Right atrium auricular region (tissue), 2 donors: ENCODE measurements at regions not wholly inside any gene's neighbourhood (a gene's known extent, or its start where the extent isn't known, plus 50 kb on each side); places are given as distances from the start of the nearest gene placed in this dataset.

Experiments used
- DNase-seq: peaks from one replicate; pipeline ENCODE4 v3.0.0-alpha.2; 2019; ENCODE audit warnings: low spot score
- H3K27ac ChIP-seq, 2 donors: fragments of 200-600 bp; sonication (generic); 1 replicate in 1 of 2; 2 replicates in 1 of 2; pipeline ENCODE4 v1.5.1; 2016 to 2019
- H3K27me3 ChIP-seq, 2 donors: fragments of 200-600 bp; sonication (generic); one replicate each; pipeline versions ENCODE4 v1.5.1 to v1.6.0; 2017 to 2019
- H3K36me3 ChIP-seq: fragments of 200-600 bp; sonication (generic); one replicate; pipeline ENCODE4 v1.5.1; 2016
- H3K4me1 ChIP-seq, 2 donors: fragments of 200-600 bp; sonication (generic); one replicate each; pipeline versions ENCODE4 v1.5.1 to v1.6.0; 2017 to 2019
- H3K4me3 ChIP-seq, 2 donors: fragments of 200-600 bp; sonication (generic); 1 replicate in 1 of 2; 2 replicates in 1 of 2; pipeline ENCODE4 v1.5.1; 2017 to 2019; ENCODE audit warnings: mild to moderate bottlenecking in 1 of 2, moderate library complexity in 1 of 2
- H3K9me3 ChIP-seq, 2 donors: fragments of 200-600 bp; sonication (generic); one replicate each; pipeline ENCODE4 v1.5.1; 2019
- CTCF ChIP-seq, 2 donors: fragments of 200-600 bp; sonication (generic); IDR thresholded peaks; one replicate each; pipeline ENCODE4 v1.5.1; 2019; ENCODE audit warnings: antibody characterized with exemption in 2 of 2

- Histone ChIP-seq H3K36me3 (no peaks in the 10 kb centered on the region), H3K27me3 (no peaks in the 10 kb centered on the region), H3K4me3 (no peak overlapping the region), H3K27ac (no peak overlapping the region), H3K4me1 (peaks cover 0 to 31% of the 10 kb centered on the region in 2 donors), H3K9me3 (no peaks in the 10 kb centered on the region)
- no peak for TF ChIP-seq CTCF (IDR thresholded peaks at IDR 0.05)
- no peak for DNase-seq
Measured at GRCh38 chr15:39458131-39458530, 122.7 kb upstream of the THBS1 start.

GRCh38 chr15:39459548-39459947 lies 121.3 kb upstream of the THBS1 start:
- Histone ChIP-seq H3K27me3 (no peaks in the 10 kb centered on the region), H3K27ac (no peak overlapping the region), H3K4me3 (no peak overlapping the region), H3K36me3 (no peaks in the 10 kb centered on the region), H3K9me3 (no peaks in the 10 kb centered on the region), H3K4me1 (peaks cover 0 to 21% of the 10 kb centered on the region in 2 donors)
- no peak for DNase-seq
- TF ChIP-seq CTCF (IDR thresholded peaks at IDR 0.05), result no peak

- Histone ChIP-seq H3K9me3 (no peaks in the 10 kb centered on the region), H3K27ac (no peak overlapping the region), H3K4me3 (no peak overlapping the region), H3K36me3 (no peaks in the 10 kb centered on the region), H3K4me1 (peaks cover 0 to 14% of the 10 kb centered on the region in 2 donors), H3K27me3 (no peaks in the 10 kb centered on the region)
- TF ChIP-seq CTCF (IDR thresholded peaks at IDR 0.05), result no peak
- no peak for DNase-seq
Measured at GRCh38 chr15:39460748-39461147, 120.1 kb upstream of the THBS1 start.

GRCh38 chr15:39461536-39462130 lies 119.2 kb upstream of the THBS1 start:
- Histone ChIP-seq H3K4me1 (peaks cover 0 to 14% of the 10 kb centered on the region in 2 donors), H3K27ac (peak overlapping the region in 1 of 2 donors; percentile 14), H3K4me3 (no peak overlapping the region), H3K36me3 (no peaks in the 10 kb centered on the region), H3K9me3 (no peaks in the 10 kb centered on the region), H3K27me3 (no peaks in the 10 kb centered on the region)
- DNase-seq, result peak; percentile 73
- no peak for TF ChIP-seq CTCF (IDR thresholded peaks at IDR 0.05)

- no peak overlapping the region for H3K27ac ChIP-seq
- no peak for DNase-seq
- H3K9me3 ChIP-seq, result no peaks in the 10 kb centered on the region
- no peaks in the 10 kb centered on the region for H3K27me3 ChIP-seq
- peaks cover 0 to 14% of the 10 kb centered on the region in 2 donors for H3K4me1 ChIP-seq
- H3K36me3 ChIP-seq, result no peaks in the 10 kb centered on the region
- no peak overlapping the region for H3K4me3 ChIP-seq
- TF ChIP-seq CTCF (IDR thresholded peaks at IDR 0.05), result no peak
Measured at GRCh38 chr15:39462691-39463090, 118.2 kb upstream of the THBS1 start.
